ENCODE measurements at regions not wholly inside any gene's neighbourhood (a gene's known extent, or its start where the extent isn't known, plus 50 kb on each side); places are given as distances from the start of the nearest gene placed in this dataset.
"Not testable (repeated sequence)": the region's sequence is repeated elsewhere in the genome, so short reads cannot be mapped to it uniquely, and the experiment has no call there.

- not testable (repeated sequence) for TF ChIP-seq CTCF (IDR thresholded peaks at IDR 0.05); POLR2A (IDR thresholded peaks at IDR 0.05); POLR2AphosphoS5 (IDR thresholded peaks at IDR 0.05; ENCODE audit: insufficient read depth in 1 of 2, low read depth in 1 of 2)
These were observed 284.7 kb downstream of the ARPP21 start for GRCh38 chr3:35924070-35924469.

All from vagina (tissue), 2 donors.